ENCODE measurements at regions not wholly inside any gene's neighbourhood (a gene's known extent, or its start where the extent isn't known, plus 50 kb on each side); places are given as distances from the start of the nearest gene placed in this dataset.
A peak's percentile ranks its signal among the peaks of the same experiment; 100 is the strongest.

DNA sequence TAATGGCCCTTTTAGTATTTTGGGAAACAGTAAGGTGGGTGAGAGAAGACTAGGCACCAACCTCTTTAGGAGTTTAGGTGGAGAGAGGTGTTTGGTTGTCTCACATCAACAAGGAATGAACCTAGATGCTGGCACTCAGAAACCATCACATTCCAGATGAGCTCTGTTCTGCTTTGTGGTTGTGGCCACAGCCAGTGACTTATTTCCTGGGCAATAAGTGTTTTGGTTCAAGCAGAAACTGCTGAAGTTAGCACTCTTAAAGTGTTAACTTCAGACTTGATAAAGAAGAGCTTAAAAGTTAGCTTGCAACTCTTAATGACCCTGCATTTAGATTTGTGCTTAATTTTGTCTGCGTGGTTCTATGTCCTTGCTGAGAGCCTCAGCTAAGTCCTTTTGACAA is 929.2 kb downstream of the SLC4A3 start:
- no peaks in the 10 kb centered on the region for H3K36me3 ChIP-seq
- H3K4me3 ChIP-seq, result no peak overlapping the region
- H3K4me1 ChIP-seq (ENCODE audit: low read depth), result peaks cover 6% of the 10 kb centered on the region
- no peaks in the 10 kb centered on the region for H3K27me3 ChIP-seq
- H3K9me3 ChIP-seq (ENCODE audit: low read depth), result no peaks in the 10 kb centered on the region
- DNase-seq (ENCODE audit: low read depth in 1 of 2, low spot score in 1 of 2), result peak in 1 of 2 donors; percentile 39
- no peak overlapping the region for H3K27ac ChIP-seq
- TF ChIP-seq CTCF (IDR thresholded peaks at IDR 0.05; ENCODE audit: low read depth, low read length), result no peak

DNA sequence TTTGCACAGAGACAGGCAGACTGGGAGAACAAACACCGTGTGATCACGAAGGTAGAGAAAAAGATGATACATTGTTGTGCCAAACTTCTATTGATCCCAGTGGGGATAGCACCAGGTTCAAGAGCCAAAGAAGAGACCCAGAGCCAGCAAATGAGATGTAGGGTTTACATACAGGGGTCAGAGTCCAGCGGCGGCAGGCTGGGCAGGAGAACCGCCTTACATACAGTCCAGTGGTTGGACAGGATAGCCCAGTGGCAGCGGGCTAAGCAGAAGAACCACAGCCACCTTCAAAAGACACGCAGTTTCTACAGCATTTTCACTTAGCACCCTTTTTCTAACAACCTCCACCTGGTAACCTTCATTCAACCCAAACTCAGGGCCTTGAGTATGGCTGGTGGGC is 932.8 kb downstream of the SLC4A3 start:
- H3K27ac ChIP-seq, result no peak overlapping the region

GRCh38 chr2:220562375-220563140 is 935.1 kb downstream of the SLC4A3 start:
- no peak for TF ChIP-seq CTCF (IDR thresholded peaks at IDR 0.05; ENCODE audit: low read depth, low read length)
- Histone ChIP-seq H3K27me3 (no peaks in the 10 kb centered on the region), H3K4me3 (no peak overlapping the region)

More for the DNA sequence above, 932.8 kb downstream of the SLC4A3 start:
- H3K4me1 ChIP-seq (ENCODE audit: low read depth), result peaks cover 6% of the 10 kb centered on the region
- H3K4me3 ChIP-seq, result no peak overlapping the region
- DNase-seq (ENCODE audit: low read depth in 1 of 2, low spot score in 1 of 2), result no peak
- H3K27me3 ChIP-seq, result no peaks in the 10 kb centered on the region
- H3K9me3 ChIP-seq (ENCODE audit: low read depth), result no peaks in the 10 kb centered on the region
- TF ChIP-seq CTCF (IDR thresholded peaks at IDR 0.05; ENCODE audit: low read depth, low read length), result no peak
- no peaks in the 10 kb centered on the region for H3K36me3 ChIP-seq

DNA sequence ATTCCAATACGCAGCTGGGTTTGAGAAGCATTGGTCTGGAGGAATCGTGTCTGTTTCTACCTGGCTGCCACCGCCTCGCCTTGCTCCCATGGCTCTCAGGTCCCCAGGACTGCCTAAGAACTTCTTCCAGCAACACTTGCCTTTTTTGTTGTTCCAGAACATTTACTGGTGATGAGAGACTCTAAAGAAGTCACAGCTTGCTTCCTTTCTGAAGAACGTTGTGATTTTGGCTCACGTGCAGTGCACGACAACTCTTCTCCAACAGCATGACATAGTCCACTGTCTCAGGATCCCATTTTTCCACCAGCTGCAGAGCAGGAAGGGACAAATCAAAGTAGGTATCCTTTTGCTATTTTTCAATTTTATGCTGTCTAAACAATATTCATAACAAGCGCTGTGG is 940.9 kb downstream of the SLC4A3 start:
- no peak for DNase-seq (ENCODE audit: low read depth in 1 of 2, low spot score in 1 of 2)
- TF ChIP-seq CTCF (IDR thresholded peaks at IDR 0.05; ENCODE audit: low read depth, low read length), result no peak
- Histone ChIP-seq H3K4me3 (no peak overlapping the region), H3K4me1 (ENCODE audit: low read depth) (no peaks in the 10 kb centered on the region), H3K27me3 (no peaks in the 10 kb centered on the region), H3K27ac (no peak overlapping the region), H3K9me3 (ENCODE audit: low read depth) (no peaks in the 10 kb centered on the region), H3K36me3 (no peaks in the 10 kb centered on the region)

More at GRCh38 chr2:220562375-220563140, 935.1 kb downstream of the SLC4A3 start:
- no peak overlapping the region for H3K27ac ChIP-seq
- H3K4me1 ChIP-seq (ENCODE audit: low read depth), result no peaks in the 10 kb centered on the region
- H3K9me3 ChIP-seq (ENCODE audit: low read depth), result no peaks in the 10 kb centered on the region
- H3K36me3 ChIP-seq, result no peaks in the 10 kb centered on the region
- DNase-seq (ENCODE audit: low read depth in 1 of 2, low spot score in 1 of 2), result no peak

DNA sequence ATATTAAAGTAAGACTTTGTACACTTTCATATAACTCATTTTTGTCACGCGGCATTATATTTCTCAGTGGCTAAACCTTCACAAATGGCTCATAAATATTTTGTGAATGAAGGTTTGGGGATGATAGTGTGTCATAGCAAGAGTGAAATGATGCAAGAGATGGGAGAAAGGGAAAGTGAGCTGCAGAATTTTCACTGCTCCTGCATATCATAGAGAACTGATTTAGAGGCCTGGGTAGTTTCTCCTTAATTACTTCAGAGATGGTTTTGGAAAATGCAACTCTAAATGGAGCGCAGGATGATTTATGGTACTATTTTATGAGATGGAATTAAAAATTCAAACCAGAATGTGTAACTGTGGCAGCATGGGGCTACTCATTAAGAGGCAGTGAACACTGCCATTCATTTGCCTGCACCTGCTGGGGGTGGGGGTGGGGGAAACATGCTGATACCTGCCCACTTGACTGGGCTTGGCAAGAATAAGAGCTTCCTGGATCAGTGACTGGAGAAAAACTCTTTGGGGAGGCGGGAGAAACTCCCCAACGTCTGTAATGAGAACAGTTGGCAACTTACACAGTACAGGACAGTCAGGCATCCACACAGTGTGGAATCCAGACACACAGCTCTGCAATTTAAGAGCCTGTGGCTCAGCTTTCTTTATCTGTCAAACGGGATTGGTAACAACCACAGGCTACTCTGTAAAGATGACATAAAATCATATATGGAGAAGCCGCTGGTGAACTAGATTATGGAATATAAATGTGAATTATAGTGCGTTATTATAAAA is 941.9 kb downstream of the SLC4A3 start:
- Histone ChIP-seq H3K27ac (no peak overlapping the region), H3K4me1 (ENCODE audit: low read depth) (no peaks in the 10 kb centered on the region), H3K9me3 (ENCODE audit: low read depth) (no peaks in the 10 kb centered on the region), H3K4me3 (no peak overlapping the region), H3K36me3 (no peaks in the 10 kb centered on the region), H3K27me3 (no peaks in the 10 kb centered on the region)
- no peak for DNase-seq (ENCODE audit: low read depth in 1 of 2, low spot score in 1 of 2)
- no peak for TF ChIP-seq CTCF (IDR thresholded peaks at IDR 0.05; ENCODE audit: low read depth, low read length)

Data from cardiac muscle cell (in vitro differentiated cells and primary cell).